ENCODE measurements at regions not wholly inside any gene's neighbourhood (a gene's known extent, or its start where the extent isn't known, plus 50 kb on each side); places are given as distances from the start of the nearest gene placed in this dataset.
"Not testable (repeated sequence)": the region's sequence is repeated elsewhere in the genome, so short reads cannot be mapped to it uniquely, and the experiment has no call there.

- H3F3A ChIP-seq (ENCODE audit: insufficient read depth) = no peaks in the 10 kb centered on the region; the same call in 1 of the 2 replicates
- 89 to 91% methylated on average over 6 of the region's 6 CpGs for WGBS, 2 experiments (ENCODE audit: low coverage in 1 of 2, low lambda C conversion rate in 2 of 2, missing lambda C conversion rate in 2 of 2)
- 0 out of 2 replicates have a peak, but pooled peaks cover 7% of the 10 kb centered on the region for H3K79me2 ChIP-seq (ENCODE audit: insufficient read depth)
These were observed 106.9 kb upstream of the CCDC28A start for GRCh38 chr6:138666636-138667035.

GRCh38 chr6:138667408-138667807 lies 106.2 kb upstream of the CCDC28A start:
- WGBS, 2 experiments (ENCODE audit: low coverage in 1 of 2, low lambda C conversion rate in 2 of 2, missing lambda C conversion rate in 2 of 2) = 100% methylated on average over 1 of the region's 1 CpG
- H3K9ac ChIP-seq = no peak overlapping the region
- H3K4me3 ChIP-seq = no peak overlapping the region
- H3K36me3 ChIP-seq (ENCODE audit: low read depth) = no peaks in the 10 kb centered on the region
- no peaks in the 10 kb centered on the region for H3K27me3 ChIP-seq (replicated peaks; ENCODE audit: insufficient read depth)
- H3K4me1 ChIP-seq (ENCODE audit: insufficient read depth) = 0 out of 2 replicates have a peak, but pooled peaks cover 3% of the 10 kb centered on the region
- H3F3A ChIP-seq (ENCODE audit: insufficient read depth) = no peaks in the 10 kb centered on the region; the same call in 1 of the 2 replicates
- in situ Hi-C loops (cut with MboI) = no loop called here
- H3K27ac ChIP-seq = no peak overlapping the region
- H3K9me3 ChIP-seq (ENCODE audit: low read depth) = no peaks in the 10 kb centered on the region
- DNase-seq = no peak
- H2AFZ ChIP-seq = no peak overlapping the region
- no peaks in the 10 kb centered on the region for H3K9me2 ChIP-seq (ENCODE audit: insufficient read depth)
- no peak overlapping the region for H3K4me2 ChIP-seq (ENCODE audit: unreplicated experiment)
- 0 out of 2 replicates have a peak, but pooled peaks cover 7% of the 10 kb centered on the region for H3K79me2 ChIP-seq (ENCODE audit: insufficient read depth)
- no peaks in the 10 kb centered on the region for H4K20me1 ChIP-seq (ENCODE audit: insufficient read depth)
- TF ChIP-seq EZH2phosphoT487 (IDR thresholded peaks at IDR 0.05; ENCODE audit: insufficient read depth, low read depth) (no peak), EZH2 (IDR thresholded peaks at IDR 0.05; ENCODE audit: insufficient read depth, poor library complexity, severe bottlenecking) (no peak)

More at GRCh38 chr6:138666636-138667035, 106.9 kb upstream of the CCDC28A start:
- H3K9ac ChIP-seq = no peak overlapping the region
- in situ Hi-C loops (cut with MboI) = no loop called here
- no peaks in the 10 kb centered on the region for H4K20me1 ChIP-seq (ENCODE audit: insufficient read depth)
- H2AFZ ChIP-seq = no peak overlapping the region
- 0 out of 2 replicates have a peak, but pooled peaks cover 6% of the 10 kb centered on the region for H3K4me1 ChIP-seq (ENCODE audit: insufficient read depth)
- H3K27me3 ChIP-seq (replicated peaks; ENCODE audit: insufficient read depth) = no peaks in the 10 kb centered on the region
- no peak overlapping the region for H3K4me2 ChIP-seq (ENCODE audit: unreplicated experiment)
- no peak for TF ChIP-seq EZH2 (IDR thresholded peaks at IDR 0.05; ENCODE audit: insufficient read depth, poor library complexity, severe bottlenecking)
- no peak for TF ChIP-seq EZH2phosphoT487 (IDR thresholded peaks at IDR 0.05; ENCODE audit: insufficient read depth, low read depth)
- no peak overlapping the region for H3K4me3 ChIP-seq
- no peaks in the 10 kb centered on the region for H3K9me2 ChIP-seq (ENCODE audit: insufficient read depth)
- H3K36me3 ChIP-seq (ENCODE audit: low read depth) = no peaks in the 10 kb centered on the region
- H3K9me3 ChIP-seq (ENCODE audit: low read depth) = no peaks in the 10 kb centered on the region
- no peak for DNase-seq
- no peak overlapping the region for H3K27ac ChIP-seq

- Histone ChIP-seq H2AFZ (no peak overlapping the region), H3K4me1 (ENCODE audit: insufficient read depth) (peaks cover 8% of the 10 kb centered on the region), H4K20me1 (ENCODE audit: insufficient read depth) (no peaks in the 10 kb centered on the region), H3K27me3 (replicated peaks; ENCODE audit: insufficient read depth) (no peaks in the 10 kb centered on the region), H3K4me2 (ENCODE audit: unreplicated experiment) (no peak overlapping the region), H3K9me3 (ENCODE audit: low read depth) (no peaks in the 10 kb centered on the region), H3K36me3 (ENCODE audit: low read depth) (no peaks in the 10 kb centered on the region), H3F3A (ENCODE audit: insufficient read depth) (no peaks in the 10 kb centered on the region), H3K79me2 (ENCODE audit: insufficient read depth) (no peaks in the 10 kb centered on the region), H3K9me2 (ENCODE audit: insufficient read depth) (no peaks in the 10 kb centered on the region), H3K9ac (no peak overlapping the region), H3K4me3 (no peak overlapping the region), H3K27ac (no peak overlapping the region)
- TF ChIP-seq EZH2 (IDR thresholded peaks at IDR 0.05; ENCODE audit: insufficient read depth, poor library complexity, severe bottlenecking) = no peak
- TF ChIP-seq EZH2phosphoT487 (IDR thresholded peaks at IDR 0.05; ENCODE audit: insufficient read depth, low read depth) = no peak
- in situ Hi-C loops (cut with MboI) = no loop called here
- DNase-seq = no peak
- WGBS, 2 experiments (ENCODE audit: low coverage in 1 of 2, low lambda C conversion rate in 2 of 2, missing lambda C conversion rate in 2 of 2) = 97 to 100% methylated on average over 4 of the region's 4 CpGs
These were observed 102.2 kb upstream of the CCDC28A start for GRCh38 chr6:138671351-138671750.

- H3K27ac ChIP-seq = no peak overlapping the region
- no peaks in the 10 kb centered on the region for H3K79me2 ChIP-seq (ENCODE audit: insufficient read depth)
- WGBS, 2 experiments (ENCODE audit: low coverage in 1 of 2, low lambda C conversion rate in 2 of 2, missing lambda C conversion rate in 2 of 2) = 8 to 21% methylated on average over 2 of the region's 2 CpGs
These were observed 100.1 kb upstream of the CCDC28A start for GRCh38 chr6:138673346-138674014.

GRCh38 chr6:138674444-138674843 lies 99.1 kb upstream of the CCDC28A start:
- H3K9ac ChIP-seq; H3K9me2 ChIP-seq (ENCODE audit: insufficient read depth); H3K4me3 ChIP-seq; H4K20me1 ChIP-seq (ENCODE audit: insufficient read depth); H3K27me3 ChIP-seq (replicated peaks; ENCODE audit: insufficient read depth); H3K27ac ChIP-seq; DNase-seq; H3K4me1 ChIP-seq (ENCODE audit: insufficient read depth); H3K9me3 ChIP-seq (ENCODE audit: low read depth); in situ Hi-C loops (cut with MboI); H3K79me2 ChIP-seq (ENCODE audit: insufficient read depth); H2AFZ ChIP-seq; H3K36me3 ChIP-seq (ENCODE audit: low read depth); H3K4me2 ChIP-seq (ENCODE audit: unreplicated experiment); H3F3A ChIP-seq (ENCODE audit: insufficient read depth): not testable (repeated sequence)
- 76 to 83% methylated on average over 4 of the region's 4 CpGs for WGBS, 2 experiments (ENCODE audit: low coverage in 1 of 2, low lambda C conversion rate in 2 of 2, missing lambda C conversion rate in 2 of 2)

More at GRCh38 chr6:138673346-138674014, 100.1 kb upstream of the CCDC28A start:
- H2AFZ ChIP-seq = peak overlapping the region; percentile 36
- in situ Hi-C loops (cut with MboI) = no loop called here
- DNase-seq = peak; percentile 13
- no peaks in the 10 kb centered on the region for H3K36me3 ChIP-seq (ENCODE audit: low read depth)
- TF ChIP-seq EZH2 (IDR thresholded peaks at IDR 0.05; ENCODE audit: insufficient read depth, poor library complexity, severe bottlenecking) (no peak), EZH2phosphoT487 (IDR thresholded peaks at IDR 0.05; ENCODE audit: insufficient read depth, low read depth) (no peak)
- H3K4me3 ChIP-seq = peak overlapping the region; percentile 6; the same call in 1 of the 2 replicates
- no peaks in the 10 kb centered on the region for H3K27me3 ChIP-seq (replicated peaks; ENCODE audit: insufficient read depth)
- no peak overlapping the region for H3K9ac ChIP-seq
- no peaks in the 10 kb centered on the region for H3K9me3 ChIP-seq (ENCODE audit: low read depth)
- no peaks in the 10 kb centered on the region for H3F3A ChIP-seq (ENCODE audit: insufficient read depth)
- H4K20me1 ChIP-seq (ENCODE audit: insufficient read depth) = no peaks in the 10 kb centered on the region
- H3K4me1 ChIP-seq (ENCODE audit: insufficient read depth) = peaks cover 8% of the 10 kb centered on the region
- peak overlapping the region; percentile 12 for H3K4me2 ChIP-seq (ENCODE audit: unreplicated experiment)
- H3K9me2 ChIP-seq (ENCODE audit: insufficient read depth) = no peaks in the 10 kb centered on the region
